IMR-90 (cell line): ENCODE measurements at regions not wholly inside any gene's neighbourhood (a gene's known extent, or its start where the extent isn't known, plus 50 kb on each side); places are given as distances from the start of the nearest gene placed in this dataset.

Experiments
- ATAC-seq: fragments of 200-7000 bp; cut with Tn5 transposase; 2 replicates; pipeline ENCODE4 v1.9.1; 2020; ENCODE audit warnings: low read depth, mild to moderate bottlenecking, moderate library complexity
- BruUV-seq: library from RNA; stranded (reverse); fragments of 400-500 nt; replicated peaks from 2 replicates; lab custom pipeline; 2021; lab: Mats Ljungman, UMichigan
- CTCF ChIA-PET: fragments of 300-600 bp; formaldehyde crosslinking; extraction: SDS; loops from one replicate; lab custom pipeline; 2021; ENCODE audit warnings: antibody characterized with exemption; lab: Yijun Ruan, JAX
- POLR2A ChIA-PET: fragments of 300-600 bp; sonication (Branson Sonifier 250); formaldehyde crosslinking; loops from one replicate; lab custom pipeline; 2022; ENCODE audit warnings: antibody characterized with exemption; ENCODE audit not compliant: unreplicated experiment; lab: Charles Lee
- DNase-seq: peaks from one replicate; pipeline ENCODE4 v3.0.0; 2013
- H2AFZ ChIP-seq: replicated peaks from 2 replicates; pipeline ENCODE3; 2013; ENCODE audit warnings: low read length, mild to moderate bottlenecking; ENCODE audit not compliant: poor library complexity
- H2AK5ac ChIP-seq: 2 replicates; pipeline ENCODE4 v1.6.1; 2013; ENCODE audit warnings: low read depth, low read length, inconsistent platforms
- H2AK9ac ChIP-seq: replicated peaks from 2 replicates; pipeline ENCODE3; 2013; ENCODE audit warnings: mild to moderate bottlenecking, low read depth, low read length, moderate library complexity; ENCODE audit not compliant: poor library complexity
- H2BK120ac ChIP-seq: 2 replicates; pipeline ENCODE4 v1.6.1; 2013; ENCODE audit warnings: low read depth, low read length, inconsistent platforms
- H2BK15ac ChIP-seq: 3 replicates; pipeline ENCODE4 v1.6.1; 2013; ENCODE audit warnings: low read depth, low read length, inconsistent platforms
- H2BK20ac ChIP-seq: 2 replicates; pipeline ENCODE4 v1.6.1; 2013; ENCODE audit warnings: low read depth, mild to moderate bottlenecking, inconsistent platforms, low read length, moderate library complexity
- H2BK5ac ChIP-seq: 2 replicates; pipeline ENCODE4 v1.6.1; 2013; ENCODE audit warnings: mild to moderate bottlenecking, low read depth, low read length, inconsistent platforms; ENCODE audit not compliant: poor library complexity, severe bottlenecking
- H3K14ac ChIP-seq: replicated peaks from 2 replicates; pipeline ENCODE4 v1.6.1; 2013; ENCODE audit warnings: low read depth, low read length, inconsistent platforms
- H3K18ac ChIP-seq: 2 replicates; pipeline ENCODE4 v1.6.1; 2013; ENCODE audit warnings: low read depth, low read length, control low read depth
- H3K23ac ChIP-seq: 2 replicates; pipeline ENCODE4 v1.6.1; 2013; ENCODE audit warnings: low read depth, low read length, inconsistent platforms
- H3K27ac ChIP-seq: 2 replicates; pipeline ENCODE4 v1.5.1; 2013; ENCODE audit warnings: mild to moderate bottlenecking, control low read depth, low read length; ENCODE audit not compliant: insufficient read depth
- H3K27me3 ChIP-seq: 2 replicates; pipeline ENCODE4 v1.6.1; 2013; ENCODE audit warnings: low read length; ENCODE audit not compliant: control insufficient read depth, insufficient read depth
- H3K36me3 ChIP-seq: 2 replicates; pipeline ENCODE4 v1.6.1; 2013; ENCODE audit warnings: low read length, mixed read lengths; ENCODE audit not compliant: control insufficient read depth, insufficient read depth
- H3K4ac ChIP-seq: 2 replicates; pipeline ENCODE4 v1.6.1; 2013; ENCODE audit warnings: low read depth, low read length, inconsistent platforms
- H3K4me1 ChIP-seq: 2 replicates; pipeline ENCODE4 v1.6.1; 2013; ENCODE audit warnings: low read length, mixed read lengths; ENCODE audit not compliant: control insufficient read depth, insufficient read depth
- H3K4me2 ChIP-seq: 2 replicates; pipeline ENCODE4 v1.6.1; 2013; ENCODE audit warnings: low read depth, mild to moderate bottlenecking, control low read depth, low read length, moderate library complexity
- H3K4me3 ChIP-seq: 2 replicates; pipeline ENCODE4 v1.5.1; 2013; ENCODE audit warnings: low read depth, mild to moderate bottlenecking, control low read depth, low read length, moderate library complexity; ENCODE audit not compliant: insufficient read depth
- H3K56ac ChIP-seq: 2 replicates; pipeline ENCODE4 v1.6.1; 2013; ENCODE audit warnings: low read length, inconsistent platforms; ENCODE audit not compliant: insufficient read depth; ENCODE audit errors: extremely low read depth
- H3K79me1 ChIP-seq, 2 experiments: 2 replicates each; pipeline ENCODE4 v1.6.1; 2013; ENCODE audit warnings: low read length in 2 of 2, inconsistent platforms in 1 of 2, low read depth in 1 of 2
- H3K9ac ChIP-seq: 2 replicates; pipeline ENCODE4 v1.6.1; 2013; ENCODE audit warnings: low read depth, low read length, control low read depth
- H3K9me1 ChIP-seq: 2 replicates; pipeline ENCODE4 v1.6.1; 2013; ENCODE audit warnings: low read length, inconsistent platforms; ENCODE audit not compliant: insufficient read depth
- H3K9me3 ChIP-seq: 2 replicates; pipeline ENCODE4 v1.6.1; 2013; ENCODE audit warnings: low read length; ENCODE audit not compliant: control insufficient read depth, insufficient read depth
- H4K20me1 ChIP-seq: 2 replicates; pipeline ENCODE4 v1.6.1; 2013; ENCODE audit warnings: low read length, inconsistent platforms; ENCODE audit not compliant: insufficient read depth
- H4K5ac ChIP-seq: 2 replicates; pipeline ENCODE4 v1.6.1; 2013; ENCODE audit warnings: mild to moderate bottlenecking, low read depth, low read length, control low read depth
- H4K8ac ChIP-seq, 2 experiments: 2 replicates each; pipeline ENCODE4 v1.6.1; 2013; ENCODE audit warnings: low read depth in 2 of 2, low read length in 2 of 2, control low read depth in 1 of 2, inconsistent platforms in 1 of 2
- H4K91ac ChIP-seq: 2 replicates; pipeline ENCODE4 v1.6.1; 2013; ENCODE audit warnings: low read depth, low read length, inconsistent platforms; ENCODE audit not compliant: insufficient read depth
- BHLHE40 ChIP-seq: fragments of 150-350 bp; IDR thresholded peaks from 2 replicates; pipeline ENCODE4 v1.6.1; 2016; ENCODE audit warnings: mild to moderate bottlenecking, low read depth, low read length
- CEBPB ChIP-seq: IDR thresholded peaks from 2 replicates; pipeline ENCODE4 v1.6.1; 2012; ENCODE audit warnings: low read depth, low read length, improper control_type of control experiment
- CHD1 ChIP-seq: IDR thresholded peaks from 2 replicates; pipeline ENCODE4 v1.6.1; 2012; ENCODE audit warnings: low read depth, low read length, improper control_type of control experiment
- FOS ChIP-seq: fragments of 150-350 bp; IDR thresholded peaks from 2 replicates; pipeline ENCODE4 v1.6.1; 2016; ENCODE audit warnings: low read depth, low read length
- MAFK ChIP-seq: IDR thresholded peaks from 2 replicates; pipeline ENCODE4 v1.6.1; 2012; ENCODE audit warnings: low read depth, low read length, improper control_type of control experiment
- MAZ ChIP-seq: IDR thresholded peaks from 2 replicates; pipeline ENCODE4 v1.6.1; 2012; ENCODE audit warnings: low read depth, mild to moderate bottlenecking, low read length, improper control_type of control experiment, moderate library complexity, borderline replicate concordance
- MXI1 ChIP-seq: IDR thresholded peaks from 2 replicates; pipeline ENCODE4 v1.6.1; 2012; ENCODE audit warnings: low read depth, mild to moderate bottlenecking, low read length, moderate library complexity, borderline replicate concordance
- NFE2L2 ChIP-seq: fragments of 150-350 bp; IDR thresholded peaks from 2 replicates; pipeline ENCODE4 v1.6.1; 2016; ENCODE audit warnings: low read depth, mild to moderate bottlenecking, low read length
- POLR2A ChIP-seq: IDR thresholded peaks from 2 replicates; pipeline ENCODE4 v1.6.1; 2012; ENCODE audit warnings: mild to moderate bottlenecking, low read depth, low read length
- RCOR1 ChIP-seq: IDR thresholded peaks from 2 replicates; pipeline ENCODE4 v1.6.1; 2012; ENCODE audit warnings: mild to moderate bottlenecking, low read length, improper control_type of control experiment; ENCODE audit not compliant: insufficient replicate concordance
- RFX5 ChIP-seq: IDR thresholded peaks from 2 replicates; pipeline ENCODE4 v1.8.0; 2012; ENCODE audit warnings: low read depth, mild to moderate bottlenecking, low read length, moderate library complexity
- SMC3 ChIP-seq: fragments of 150-350 bp; IDR thresholded peaks from 2 replicates; pipeline ENCODE4 v1.6.1; 2016; ENCODE audit warnings: low read depth, mild to moderate bottlenecking, antibody characterized with exemption, low read length, moderate library complexity
- WGBS, 2 experiments: methylation state at CpG; one replicate each; pipeline versions ENCODE4 v1.1.5 to v1.1.7; 2013; ENCODE audit warnings: missing lambda C conversion rate in 2 of 2; ENCODE audit not compliant: insufficient read length in 1 of 2; ENCODE audit errors: extremely low coverage in 2 of 2; 5-methylcytosine and 5-hydroxymethylcytosine counted together
- dilution Hi-C: fragments of 300-500 bp; cut with HindIII; formaldehyde crosslinking; loops from one replicate; pipeline ENCODE4 v1.14.3; 2018; ENCODE audit warnings: low sequenced_read_pairs; ENCODE audit not compliant: unreplicated experiment
- in situ Hi-C: fragments of 300-500 bp; cut with MboI; formaldehyde crosslinking; loops from 3 replicates; pipeline ENCODE4 v1.14.3; 2019; ENCODE audit warnings: low sequenced_read_pairs, inconsistent platforms, mixed read lengths
- intact Hi-C: fragments of 100-400 bp; cut with micrococcal nuclease; formaldehyde crosslinking; loops from 2 replicates; pipeline ENCODE4 v1.10.0; 2022
- TF ChIP-seq, protein P1 (sequence below): fragments of 150-350 bp; IDR thresholded peaks from 2 replicates; pipeline ENCODE4 v1.6.1; 2016; ENCODE audit warnings: low read depth, mild to moderate bottlenecking, low read length, moderate library complexity, borderline replicate concordance
- TF ChIP-seq, protein P2 (sequence below): fragments of 150-350 bp; IDR thresholded peaks from 2 replicates; pipeline ENCODE4 v1.6.1; 2017; ENCODE audit warnings: mild to moderate bottlenecking, antibody characterized with exemption, low read length, low read depth

DNA sequence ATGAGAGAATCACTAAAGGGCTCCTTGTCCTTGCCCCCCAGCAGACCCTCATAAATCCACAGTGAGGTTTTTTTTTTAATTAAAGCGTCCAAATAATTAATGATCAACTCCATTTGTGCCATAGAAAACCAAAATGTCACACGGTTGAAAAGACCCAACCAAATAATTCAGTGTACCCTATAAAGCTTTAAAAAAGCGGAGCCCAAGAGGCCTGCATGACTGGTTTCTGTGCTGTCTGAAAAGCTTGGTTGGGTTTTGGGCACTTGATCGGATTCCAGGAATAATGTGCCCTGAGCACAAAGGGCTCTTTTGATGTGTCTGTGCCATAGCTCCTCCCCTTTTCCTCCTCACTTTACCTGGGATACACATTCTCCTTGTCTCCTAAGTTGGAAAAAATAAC is 523.2 kb downstream of the TNS1 start:
- no peak for ATAC-seq
- Histone ChIP-seq H4K5ac (no peak overlapping the region), H2AK5ac (no peak overlapping the region), H2AK9ac (no peak overlapping the region), H3K4me2 (no peak overlapping the region), H3K9ac (no peak overlapping the region), H4K8ac (no peak overlapping the region), H2BK5ac (no peak overlapping the region), H3K56ac (no peak overlapping the region), H3K18ac (no peak overlapping the region), H3K4me3 (no peak overlapping the region), H3K9me1 (no peaks in the 10 kb centered on the region), H3K79me1 (no peaks in the 10 kb centered on the region), H2BK20ac (no peak overlapping the region), H2BK15ac (no peak overlapping the region), H3K36me3 (no peaks in the 10 kb centered on the region), H3K9me3 (no peaks in the 10 kb centered on the region), H4K20me1 (no peaks in the 10 kb centered on the region), H3K14ac (0 out of 2 replicates have a peak overlapping the region, but pooled peaks have one; percentile 30), H3K27ac (no peak overlapping the region), H2BK120ac (no peak overlapping the region), H3K4ac (no peak overlapping the region), H3K27me3 (no peaks in the 10 kb centered on the region), H3K4me1 (peaks cover 5% of the 10 kb centered on the region), H3K23ac (no peak overlapping the region), H4K91ac (no peak overlapping the region), H2AFZ (no peak overlapping the region)
- POLR2A ChIA-PET = no interaction called here
- CTCF ChIA-PET = no interaction called here
- intact Hi-C loops = no loop called here
- TF ChIP-seq, protein P1, sequence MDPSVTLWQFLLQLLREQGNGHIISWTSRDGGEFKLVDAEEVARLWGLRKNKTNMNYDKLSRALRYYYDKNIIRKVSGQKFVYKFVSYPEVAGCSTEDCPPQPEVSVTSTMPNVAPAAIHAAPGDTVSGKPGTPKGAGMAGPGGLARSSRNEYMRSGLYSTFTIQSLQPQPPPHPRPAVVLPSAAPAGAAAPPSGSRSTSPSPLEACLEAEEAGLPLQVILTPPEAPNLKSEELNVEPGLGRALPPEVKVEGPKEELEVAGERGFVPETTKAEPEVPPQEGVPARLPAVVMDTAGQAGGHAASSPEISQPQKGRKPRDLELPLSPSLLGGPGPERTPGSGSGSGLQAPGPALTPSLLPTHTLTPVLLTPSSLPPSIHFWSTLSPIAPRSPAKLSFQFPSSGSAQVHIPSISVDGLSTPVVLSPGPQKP = no peak
- no peak for TF ChIP-seq BHLHE40
- no peak for TF ChIP-seq RFX5
- TF ChIP-seq MAZ = no peak
- TF ChIP-seq FOS = no peak
- no peak for TF ChIP-seq MAFK
- TF ChIP-seq CEBPB = no peak
- TF ChIP-seq RCOR1 = no peak
- TF ChIP-seq, protein P2, sequence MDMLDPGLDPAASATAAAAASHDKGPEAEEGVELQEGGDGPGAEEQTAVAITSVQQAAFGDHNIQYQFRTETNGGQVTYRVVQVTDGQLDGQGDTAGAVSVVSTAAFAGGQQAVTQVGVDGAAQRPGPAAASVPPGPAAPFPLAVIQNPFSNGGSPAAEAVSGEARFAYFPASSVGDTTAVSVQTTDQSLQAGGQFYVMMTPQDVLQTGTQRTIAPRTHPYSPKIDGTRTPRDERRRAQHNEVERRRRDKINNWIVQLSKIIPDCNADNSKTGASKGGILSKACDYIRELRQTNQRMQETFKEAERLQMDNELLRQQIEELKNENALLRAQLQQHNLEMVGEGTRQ = no peak
- TF ChIP-seq SMC3 = no peak
- no peak for TF ChIP-seq CHD1
- TF ChIP-seq MXI1 = no peak
- no peak for TF ChIP-seq POLR2A
- TF ChIP-seq NFE2L2 = no peak
- DNase-seq = no peak
- no TSS peak for BruUV-seq
- in situ Hi-C loops = no loop called here
- dilution Hi-C loops = no loop called here
- whole genome bisulfite sequencing, 2 experiments = no CpG with 5 or more reads among the region's 4 CpGs
